Erythroblast (primary cell): ENCODE measurements at regions not wholly inside any gene's neighbourhood (a gene's known extent, or its start where the extent isn't known, plus 50 kb on each side); places are given as distances from the start of the nearest gene placed in this dataset.

Experiments
- GATA1 ChIP-seq: IDR thresholded peaks from 2 replicates; pipeline ENCODE4 v1.6.1; 2011; ENCODE audit warnings: low read depth, mild to moderate bottlenecking, control low read depth, low read length, moderate library complexity
- POLR2A ChIP-seq: IDR thresholded peaks from 2 replicates; pipeline ENCODE4 v1.6.1; 2011; ENCODE audit warnings: mild to moderate bottlenecking, low read length

DNA sequence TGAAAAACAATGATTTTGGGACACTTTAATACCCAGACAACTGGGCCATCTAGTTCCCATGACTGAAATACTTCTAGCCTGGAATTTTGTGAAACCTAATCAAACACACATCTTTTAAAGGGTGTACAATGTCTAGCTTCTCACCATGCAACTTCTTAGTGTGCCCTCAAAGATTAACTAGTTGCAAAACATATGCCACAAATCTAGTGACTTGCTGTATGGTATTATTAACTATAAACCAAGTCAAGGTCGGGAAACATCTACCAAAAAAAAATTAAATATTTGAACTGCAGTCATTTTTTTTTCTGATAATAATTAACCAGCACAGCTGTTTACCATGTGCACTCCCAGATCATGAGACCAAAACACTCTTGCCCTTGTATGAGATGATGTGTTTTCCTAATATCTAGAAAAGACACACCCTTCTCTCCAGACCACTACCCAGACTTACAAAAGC, 171.8 kb upstream of the FOXN3 start:
- TF ChIP-seq POLR2A (no peak), GATA1 (no peak)
